ENCODE measurements at regions not wholly inside any gene's neighbourhood (a gene's known extent, or its start where the extent isn't known, plus 50 kb on each side); places are given as distances from the start of the nearest gene placed in this dataset.
"Not testable (repeated sequence)": the region's sequence is repeated elsewhere in the genome, so short reads cannot be mapped to it uniquely, and the experiment has no call there.

GRCh38 chr7:46261638-46262037 lies 340.6 kb upstream of the IGFBP3 start:
- DNase-seq = not testable (repeated sequence)

- no peak for DNase-seq
Measured at GRCh38 chr7:46259947-46260346, 338.9 kb upstream of the IGFBP3 start.

- no peak for DNase-seq
Measured at GRCh38 chr7:46257761-46258448, 336.8 kb upstream of the IGFBP3 start.

GRCh38 chr7:46256870-46257661 lies 336.0 kb upstream of the IGFBP3 start:
- DNase-seq = no peak

- no peak for DNase-seq
Measured at GRCh38 chr7:46253520-46253919, 332.4 kb upstream of the IGFBP3 start.

- no peak for DNase-seq
Measured at GRCh38 chr7:46247664-46248063, 326.6 kb upstream of the IGFBP3 start.

GRCh38 chr7:46245586-46246111 lies 324.6 kb upstream of the IGFBP3 start:
- no peak for DNase-seq

- no peak for DNase-seq
Measured at GRCh38 chr7:46244757-46245156, 323.7 kb upstream of the IGFBP3 start.

GRCh38 chr7:46243406-46243805 lies 322.3 kb upstream of the IGFBP3 start:
- DNase-seq = no peak

GRCh38 chr7:46239846-46240245 lies 318.8 kb upstream of the IGFBP3 start:
- DNase-seq = no peak

GRCh38 chr7:46237466-46237865 lies 316.4 kb upstream of the IGFBP3 start:
- no peak for DNase-seq

GRCh38 chr7:46233585-46234329 lies 312.7 kb upstream of the IGFBP3 start:
- no peak for DNase-seq

GRCh38 chr7:46230990-46231305 lies 309.9 kb upstream of the IGFBP3 start:
- no peak for DNase-seq

GRCh38 chr7:46230298-46230989 lies 309.4 kb upstream of the IGFBP3 start:
- DNase-seq = no peak

- no peak for DNase-seq
Measured at GRCh38 chr7:46229409-46229808, 308.3 kb upstream of the IGFBP3 start.

- DNase-seq = no peak
Measured at GRCh38 chr7:46226860-46227259, 305.8 kb upstream of the IGFBP3 start.

GRCh38 chr7:46224363-46224762 lies 303.3 kb upstream of the IGFBP3 start:
- DNase-seq = no peak

GRCh38 chr7:46220066-46220630 lies 299.1 kb upstream of the IGFBP3 start:
- no peak for DNase-seq

GRCh38 chr7:46218461-46219200 lies 297.6 kb upstream of the IGFBP3 start:
- no peak for DNase-seq

- no peak for DNase-seq
Measured at GRCh38 chr7:46215987-46216567, 295.0 kb upstream of the IGFBP3 start.

GRCh38 chr7:46214526-46214925 lies 293.5 kb upstream of the IGFBP3 start:
- no peak for DNase-seq

GRCh38 chr7:46213154-46213537 lies 292.1 kb upstream of the IGFBP3 start:
- no peak for DNase-seq

Measured in CD4-positive, alpha-beta T cell treated with Interleukin-1 beta for 1 hour (primary cell).